ENCODE measurements at regions not wholly inside any gene's neighbourhood (a gene's known extent, or its start where the extent isn't known, plus 50 kb on each side); places are given as distances from the start of the nearest gene placed in this dataset.

DNA sequence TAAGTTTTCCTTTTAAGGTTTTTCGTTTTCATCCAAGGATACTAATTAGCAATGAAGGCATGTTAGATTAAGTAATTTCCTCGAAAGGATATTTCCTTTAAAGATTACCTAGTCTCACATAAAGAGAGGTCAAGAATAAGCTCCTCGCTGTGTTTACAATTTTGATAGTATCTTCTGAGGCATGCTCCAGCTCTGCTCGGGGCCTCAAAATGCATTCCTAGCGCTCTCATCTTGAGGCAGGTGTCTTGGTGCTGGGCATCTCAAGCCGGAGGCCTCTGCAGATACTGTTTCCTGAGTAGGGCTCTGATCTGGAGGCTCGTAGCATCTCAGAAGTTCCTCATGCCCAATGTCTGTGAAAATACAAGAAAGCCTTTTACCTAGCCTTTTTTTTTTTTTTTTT is 128.6 kb upstream of the SNX19 start:
- TF ChIP-seq, protein P1, sequence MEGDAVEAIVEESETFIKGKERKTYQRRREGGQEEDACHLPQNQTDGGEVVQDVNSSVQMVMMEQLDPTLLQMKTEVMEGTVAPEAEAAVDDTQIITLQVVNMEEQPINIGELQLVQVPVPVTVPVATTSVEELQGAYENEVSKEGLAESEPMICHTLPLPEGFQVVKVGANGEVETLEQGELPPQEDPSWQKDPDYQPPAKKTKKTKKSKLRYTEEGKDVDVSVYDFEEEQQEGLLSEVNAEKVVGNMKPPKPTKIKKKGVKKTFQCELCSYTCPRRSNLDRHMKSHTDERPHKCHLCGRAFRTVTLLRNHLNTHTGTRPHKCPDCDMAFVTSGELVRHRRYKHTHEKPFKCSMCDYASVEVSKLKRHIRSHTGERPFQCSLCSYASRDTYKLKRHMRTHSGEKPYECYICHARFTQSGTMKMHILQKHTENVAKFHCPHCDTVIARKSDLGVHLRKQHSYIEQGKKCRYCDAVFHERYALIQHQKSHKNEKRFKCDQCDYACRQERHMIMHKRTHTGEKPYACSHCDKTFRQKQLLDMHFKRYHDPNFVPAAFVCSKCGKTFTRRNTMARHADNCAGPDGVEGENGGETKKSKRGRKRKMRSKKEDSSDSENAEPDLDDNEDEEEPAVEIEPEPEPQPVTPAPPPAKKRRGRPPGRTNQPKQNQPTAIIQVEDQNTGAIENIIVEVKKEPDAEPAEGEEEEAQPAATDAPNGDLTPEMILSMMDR (IDR thresholded peaks at IDR 0.05): no peak
- Histone ChIP-seq H3K4me1 (no peaks in the 10 kb centered on the region), H3K27ac (no peak overlapping the region), H3K9me3 (no peaks in the 10 kb centered on the region), H3K9ac (ENCODE audit: low read depth in 2 of 2, low read length in 2 of 2) (no peak overlapping the region), H3K36me3 (no peaks in the 10 kb centered on the region), H3K27me3 (no peaks in the 10 kb centered on the region), H3K4me3 (no peak overlapping the region)
- intact Hi-C loops (cut with DNase I): no loop called here
- no peak for DNase-seq

DNA sequence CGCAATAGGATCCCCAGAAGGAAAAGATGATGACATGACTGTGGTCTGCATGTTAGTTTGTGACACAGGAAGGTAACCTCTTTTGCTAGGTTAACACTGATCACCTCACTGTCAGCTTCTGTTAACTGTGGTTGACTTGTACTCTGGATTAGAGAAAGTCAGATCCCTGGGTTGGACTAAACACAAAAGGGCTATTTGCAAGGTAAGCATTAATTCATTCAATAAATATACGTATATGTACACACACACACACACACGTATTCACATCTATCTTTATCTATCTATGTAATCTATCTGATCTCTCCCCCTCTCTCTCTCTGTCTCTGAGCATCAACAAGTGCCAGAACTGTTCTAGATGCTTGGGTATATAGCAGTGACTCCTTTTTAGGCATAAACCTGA is 136.1 kb upstream of the SNX19 start:
- Histone ChIP-seq H3K9me3 (no peaks in the 10 kb centered on the region), H3K27me3 (no peaks in the 10 kb centered on the region), H3K9ac (ENCODE audit: low read depth in 2 of 2, low read length in 2 of 2) (no peak overlapping the region), H3K4me3 (no peak overlapping the region), H3K36me3 (no peaks in the 10 kb centered on the region), H3K27ac (no peak overlapping the region), H3K4me1 (no peaks in the 10 kb centered on the region)
- intact Hi-C loops (cut with DNase I): no loop called here
- no peak for DNase-seq
- TF ChIP-seq, protein P1 (IDR thresholded peaks at IDR 0.05): no peak

DNA sequence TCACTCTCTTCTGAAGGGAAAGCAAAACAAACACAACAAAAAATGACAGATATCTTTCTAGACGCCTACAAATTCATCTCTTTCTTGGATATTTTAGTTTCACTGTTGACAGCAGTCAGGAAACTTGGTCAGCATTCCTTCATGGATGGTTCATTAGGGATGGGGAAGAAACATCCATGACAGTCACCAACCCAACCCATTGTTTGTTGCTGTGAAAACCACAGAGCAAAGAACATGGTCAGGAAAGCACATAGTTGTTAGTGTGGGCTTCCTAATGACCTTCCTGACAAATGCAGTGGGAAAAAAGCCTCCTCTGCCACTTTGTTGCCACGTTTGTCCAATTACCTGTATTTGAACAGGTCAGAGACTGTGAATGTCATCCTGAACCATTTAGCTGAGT is 139.8 kb upstream of the SNX19 start:
- Histone ChIP-seq H3K27ac (no peak overlapping the region), H3K4me1 (no peaks in the 10 kb centered on the region), H3K4me3 (no peak overlapping the region), H3K9me3 (no peaks in the 10 kb centered on the region), H3K36me3 (no peaks in the 10 kb centered on the region), H3K27me3 (no peaks in the 10 kb centered on the region), H3K9ac (ENCODE audit: low read depth in 2 of 2, low read length in 2 of 2) (no peak overlapping the region)
- TF ChIP-seq, protein P1 (IDR thresholded peaks at IDR 0.05): no peak
- intact Hi-C loops (cut with DNase I): no loop called here
- DNase-seq: no peak

DNA sequence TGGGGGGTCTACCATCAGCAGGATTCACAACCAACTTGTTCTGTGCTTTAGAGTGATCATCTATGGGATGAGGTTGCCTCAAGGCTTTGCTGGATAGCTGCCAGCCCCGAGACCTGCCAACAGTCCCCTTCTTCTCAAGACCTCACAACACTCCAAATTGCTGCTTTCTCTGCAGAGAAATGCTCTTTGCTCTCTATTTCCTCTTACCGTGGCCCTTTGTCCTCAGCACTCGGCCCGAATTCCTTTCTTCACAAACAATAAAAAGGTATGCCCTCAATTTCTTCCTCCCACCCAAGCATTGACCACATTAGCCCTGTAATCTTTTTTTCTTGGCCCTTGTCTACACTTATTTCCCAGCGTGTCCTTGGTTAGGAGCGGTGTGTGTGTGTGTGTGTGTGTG is 147.4 kb upstream of the SNX19 start:
- intact Hi-C loops (cut with DNase I): loop anchor here (2.0 to 10.0 kb wide), 3 partner anchors 151 to 609 kb away; no protein-coding TSS in a partner anchor
- no peak overlapping the region for H3K4me3 ChIP-seq
- no peak for DNase-seq
- H3K9me3 ChIP-seq: no peaks in the 10 kb centered on the region
- TF ChIP-seq, protein P1 (IDR thresholded peaks at IDR 0.05): no peak
- H3K9ac ChIP-seq (ENCODE audit: low read depth in 2 of 2, low read length in 2 of 2): no peak overlapping the region
- H3K36me3 ChIP-seq: no peaks in the 10 kb centered on the region
- no peaks in the 10 kb centered on the region for H3K4me1 ChIP-seq
- no peaks in the 10 kb centered on the region for H3K27me3 ChIP-seq
- no peak overlapping the region for H3K27ac ChIP-seq

DNA sequence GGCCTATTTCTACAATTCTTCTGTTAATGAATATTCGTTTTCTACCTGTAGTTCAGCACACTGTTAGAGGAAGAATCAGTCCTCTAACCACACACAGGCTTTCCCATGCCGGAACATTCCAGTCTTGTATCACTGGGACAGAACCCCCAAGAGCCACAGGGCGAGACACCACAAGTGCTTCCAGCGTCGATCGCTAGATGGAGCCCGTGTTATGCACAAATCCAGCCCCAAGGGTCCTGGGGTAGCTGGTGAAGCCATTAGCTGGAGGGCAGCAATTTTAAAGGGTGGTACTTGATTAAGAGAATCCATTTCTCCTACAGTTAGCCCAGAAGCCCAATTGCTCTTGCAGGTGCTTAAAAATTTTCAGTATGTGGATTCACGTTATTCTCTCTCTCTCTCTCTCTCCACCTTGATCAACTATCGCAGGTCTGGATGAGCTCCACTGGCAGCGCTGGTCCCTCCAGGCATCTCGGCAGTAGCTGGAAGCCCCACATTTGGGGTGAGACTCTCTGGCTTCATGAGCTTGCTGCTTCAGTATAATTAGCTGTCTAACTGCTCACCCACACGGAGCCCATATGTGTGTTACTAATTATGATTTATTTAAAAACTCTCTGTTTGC is 148.2 kb upstream of the SNX19 start:
- Histone ChIP-seq H3K4me3 (no peak overlapping the region), H3K4me1 (no peaks in the 10 kb centered on the region), H3K36me3 (no peaks in the 10 kb centered on the region), H3K27me3 (no peaks in the 10 kb centered on the region), H3K27ac (no peak overlapping the region), H3K9me3 (no peaks in the 10 kb centered on the region), H3K9ac (ENCODE audit: low read depth in 2 of 2, low read length in 2 of 2) (no peak overlapping the region)
- peak; percentile 30 for DNase-seq
- TF ChIP-seq, protein P1 (IDR thresholded peaks at IDR 0.05): peak; percentile 64
- intact Hi-C loops (cut with DNase I): loop anchor here (2.0 to 10.0 kb wide), 3 partner anchors 150 to 608 kb away; no protein-coding TSS in a partner anchor
